ENCODE measurements at regions not wholly inside any gene's neighbourhood (a gene's known extent, or its start where the extent isn't known, plus 50 kb on each side); places are given as distances from the start of the nearest gene placed in this dataset.
"Not testable (repeated sequence)": the region's sequence is repeated elsewhere in the genome, so short reads cannot be mapped to it uniquely, and the experiment has no call there.

GRCh38 chr17:51439395-51440229, 179.3 kb downstream of the UTP18 start:
- no peak for DNase-seq

GRCh38 chr17:51441431-51441830, 181.1 kb downstream of the UTP18 start:
- DNase-seq, result no peak

- no peak for DNase-seq
These were observed 181.9 kb downstream of the UTP18 start for GRCh38 chr17:51442088-51442865.

- DNase-seq, result peak; percentile 4
These were observed 183.3 kb downstream of the UTP18 start for GRCh38 chr17:51443646-51444045.

- DNase-seq, result no peak
These were observed 185.6 kb downstream of the UTP18 start for GRCh38 chr17:51445946-51446345.

- no peak for DNase-seq
These were observed 194.2 kb downstream of the UTP18 start for GRCh38 chr17:51454456-51454978.

GRCh38 chr17:51455211-51455610, 194.9 kb downstream of the UTP18 start:
- DNase-seq, result no peak

- DNase-seq, result no peak
These were observed 195.6 kb downstream of the UTP18 start for GRCh38 chr17:51455931-51456330.

- peak; percentile 21 for DNase-seq
These were observed 196.6 kb downstream of the UTP18 start for GRCh38 chr17:51456942-51457341.

GRCh38 chr17:51461578-51462004, 201.2 kb downstream of the UTP18 start:
- DNase-seq, result peak; percentile 32

- no peak for DNase-seq
These were observed 203.0 kb downstream of the UTP18 start for GRCh38 chr17:51463353-51463752.

GRCh38 chr17:51467336-51467735, 207.0 kb downstream of the UTP18 start:
- no peak for DNase-seq

- peak; percentile 35 for DNase-seq
These were observed 212.4 kb downstream of the UTP18 start for GRCh38 chr17:51472670-51473205.

- DNase-seq, result no peak
These were observed 214.4 kb downstream of the UTP18 start for GRCh38 chr17:51474764-51475163.

GRCh38 chr17:51475730-51476129, 215.4 kb downstream of the UTP18 start:
- DNase-seq, result no peak

- DNase-seq, result no peak
These were observed 219.0 kb downstream of the UTP18 start for GRCh38 chr17:51479303-51479702.

- no peak for DNase-seq
These were observed 221.0 kb downstream of the UTP18 start for GRCh38 chr17:51481370-51481769.

- DNase-seq, result not testable (repeated sequence)
These were observed 221.9 kb downstream of the UTP18 start for GRCh38 chr17:51482248-51482647.

GRCh38 chr17:51486091-51486490, 225.7 kb downstream of the UTP18 start:
- DNase-seq, result peak; percentile 62

- DNase-seq, result no peak
These were observed 226.7 kb downstream of the UTP18 start for GRCh38 chr17:51486885-51487520.

- DNase-seq, result no peak
These were observed 227.6 kb downstream of the UTP18 start for GRCh38 chr17:51487947-51488346.

- DNase-seq, result no peak
These were observed 231.1 kb downstream of the UTP18 start for GRCh38 chr17:51491416-51491815.

- no peak for DNase-seq
These were observed 232.9 kb downstream of the UTP18 start for GRCh38 chr17:51493206-51493605.
